Erythroblast (primary cell): ENCODE measurements at regions not wholly inside any gene's neighbourhood (a gene's known extent, or its start where the extent isn't known, plus 50 kb on each side); places are given as distances from the start of the nearest gene placed in this dataset.

Source experiments
- GATA1 ChIP-seq: IDR thresholded peaks from 2 replicates; pipeline ENCODE4 v1.6.1; 2011; ENCODE audit warnings: low read depth, mild to moderate bottlenecking, control low read depth, low read length, moderate library complexity
- POLR2A ChIP-seq: IDR thresholded peaks from 2 replicates; pipeline ENCODE4 v1.6.1; 2011; ENCODE audit warnings: mild to moderate bottlenecking, low read length

- TF ChIP-seq POLR2A: no peak
- TF ChIP-seq GATA1: no peak
These were observed 234.2 kb downstream of the ZNF608 start for GRCh38 chr5:124512236-124512635.
